Choroid plexus epithelial cell (primary cell): ENCODE measurements at regions not wholly inside any gene's neighbourhood (a gene's known extent, or its start where the extent isn't known, plus 50 kb on each side); places are given as distances from the start of the nearest gene placed in this dataset.

Experiments
- DNase-seq: peaks from one replicate; pipeline ENCODE4 v3.0.0-alpha.2; 2010; ENCODE audit warnings: low read depth
- H3K4me3 ChIP-seq: 2 replicates; pipeline ENCODE4 v1.5.1; 2011; ENCODE audit warnings: low read depth, mild to moderate bottlenecking, control low read depth, low read length, moderate library complexity
- CTCF ChIP-seq: conservative IDR thresholded peaks from 2 replicates; pipeline ENCODE4 v1.5.1; 2011; ENCODE audit warnings: low read depth, mild to moderate bottlenecking, control low read depth, inconsistent platforms, low read length, moderate library complexity

GRCh38 chr4:152156442-152156841, 379.4 kb downstream of the FBXW7 start:
- no peak overlapping the region for H3K4me3 ChIP-seq
- no peak for TF ChIP-seq CTCF
- no peak for DNase-seq

- DNase-seq: no peak
- no peak overlapping the region for H3K4me3 ChIP-seq
- TF ChIP-seq CTCF: no peak
These were observed 380.8 kb downstream of the FBXW7 start for GRCh38 chr4:152155070-152155469.

- DNase-seq: no peak
- no peak overlapping the region for H3K4me3 ChIP-seq
- TF ChIP-seq CTCF: no peak
These were observed 381.5 kb downstream of the FBXW7 start for GRCh38 chr4:152154433-152154832.

- TF ChIP-seq CTCF: no peak
- no peak overlapping the region for H3K4me3 ChIP-seq
- DNase-seq: no peak
These were observed 382.2 kb downstream of the FBXW7 start for GRCh38 chr4:152153476-152154270.

GRCh38 chr4:152150214-152150613, 385.7 kb downstream of the FBXW7 start:
- no peak for TF ChIP-seq CTCF
- no peak for DNase-seq
- no peak overlapping the region for H3K4me3 ChIP-seq

GRCh38 chr4:152149745-152150144, 386.1 kb downstream of the FBXW7 start:
- DNase-seq: no peak
- TF ChIP-seq CTCF: no peak
- no peak overlapping the region for H3K4me3 ChIP-seq

- H3K4me3 ChIP-seq: no peak overlapping the region
- DNase-seq: no peak
- TF ChIP-seq CTCF: no peak
These were observed 387.2 kb upstream of the GATB start for GRCh38 chr4:152148057-152148456.
